ENCODE measurements at regions not wholly inside any gene's neighbourhood (a gene's known extent, or its start where the extent isn't known, plus 50 kb on each side); places are given as distances from the start of the nearest gene placed in this dataset.

- no peak for DNase-seq
Measured at GRCh38 chr1:110280126-110280525, 59.1 kb upstream of the RBM15 start.

GRCh38 chr1:110280804-110281203 is 58.4 kb upstream of the RBM15 start:
- no peak for DNase-seq
- no peaks in the 10 kb centered on the region for H3K36me3 ChIP-seq (replicated peaks in 1 of 2)
- H3K9me3 ChIP-seq (replicated peaks in 1 of 3), result no peaks in the 10 kb centered on the region
- no peak for TF ChIP-seq POLR2A (IDR thresholded peaks at IDR 0.05)
- TF ChIP-seq CTCF (IDR thresholded peaks at IDR 0.05), result no peak
- WGBS, 4 donors, result 80 to 86% (median 84%) methylated on average over 5 of the region's 5 CpGs
- H3K27me3 ChIP-seq, result no peaks in the 10 kb centered on the region
- H3K27ac ChIP-seq, result no peak overlapping the region
- H3K4me3 ChIP-seq, result no peak overlapping the region
- intact Hi-C loops (cut with DNase I), result no loop called here
- no peaks in the 10 kb centered on the region for H3K4me1 ChIP-seq (replicated peaks in 1 of 2)

More at GRCh38 chr1:110280126-110280525, 59.1 kb upstream of the RBM15 start:
- Histone ChIP-seq H3K9me3 (replicated peaks in 1 of 3) (no peaks in the 10 kb centered on the region), H3K4me3 (no peak overlapping the region), H3K27me3 (no peaks in the 10 kb centered on the region), H3K36me3 (replicated peaks in 1 of 2) (no peaks in the 10 kb centered on the region), H3K27ac (no peak overlapping the region), H3K4me1 (replicated peaks in 1 of 2) (no peaks in the 10 kb centered on the region)
- WGBS, 4 donors, result 78 to 93% (median 85%) methylated on average over 7 of the region's 7 CpGs
- intact Hi-C loops (cut with DNase I), result no loop called here
- TF ChIP-seq POLR2A (IDR thresholded peaks at IDR 0.05) (no peak), CTCF (IDR thresholded peaks at IDR 0.05) (no peak)

- H3K9me3 ChIP-seq (replicated peaks in 1 of 3), result no peaks in the 10 kb centered on the region
- intact Hi-C loops (cut with DNase I), result no loop called here
Measured at GRCh38 chr1:110281363-110282290, 57.5 kb upstream of the RBM15 start.

GRCh38 chr1:110282395-110282794 is 56.8 kb upstream of the RBM15 start:
- no peak for DNase-seq
- Histone ChIP-seq H3K4me3 (no peak overlapping the region), H3K27me3 (no peaks in the 10 kb centered on the region), H3K4me1 (replicated peaks in 1 of 2) (no peaks in the 10 kb centered on the region), H3K27ac (no peak overlapping the region), H3K36me3 (replicated peaks in 1 of 2) (no peaks in the 10 kb centered on the region), H3K9me3 (replicated peaks in 1 of 3) (no peaks in the 10 kb centered on the region)
- no peak for TF ChIP-seq POLR2A (IDR thresholded peaks at IDR 0.05)
- TF ChIP-seq CTCF (IDR thresholded peaks at IDR 0.05), result no peak
- WGBS, 4 donors, result 81 to 93% (median 90%) methylated on average over 3 of the region's 3 CpGs
- intact Hi-C loops (cut with DNase I), result no loop called here

More at GRCh38 chr1:110281363-110282290, 57.5 kb upstream of the RBM15 start:
- H3K4me1 ChIP-seq (replicated peaks in 1 of 2), result no peaks in the 10 kb centered on the region
- no peak for DNase-seq
- no peak overlapping the region for H3K4me3 ChIP-seq
- TF ChIP-seq CTCF (IDR thresholded peaks at IDR 0.05) (no peak), POLR2A (IDR thresholded peaks at IDR 0.05) (no peak)
- H3K27ac ChIP-seq, result no peak overlapping the region
- H3K36me3 ChIP-seq (replicated peaks in 1 of 2), result no peaks in the 10 kb centered on the region
- 83 to 93% (median 90%) methylated on average over 4 to 6 of the region's 6 CpGs for WGBS, 4 donors
- no peaks in the 10 kb centered on the region for H3K27me3 ChIP-seq
